Suprapubic skin (tissue), 3 donors: ENCODE measurements at regions not wholly inside any gene's neighbourhood (a gene's known extent, or its start where the extent isn't known, plus 50 kb on each side); places are given as distances from the start of the nearest gene placed in this dataset.
"Not testable (repeated sequence)": the region's sequence is repeated elsewhere in the genome, so short reads cannot be mapped to it uniquely, and the experiment has no call there.

Source experiments
- POLR2A ChIP-seq, 2 donors: fragments of 450-650 bp; IDR thresholded peaks; one replicate each; pipeline ENCODE4 v1.6.1; 2017; ENCODE audit warnings: antibody characterized with exemption in 2 of 2, mild to moderate bottlenecking in 2 of 2, moderate library complexity in 2 of 2
- TF ChIP-seq, protein P1 (sequence below), 2 donors: fragments of 200-600 bp in 1 of 2; fragments of 450-650 bp in 1 of 2; sonication (generic) in 1 of 2; IDR thresholded peaks; one replicate each; pipeline ENCODE4 v1.5.1; 2016 to 2019; ENCODE audit warnings: antibody characterized with exemption in 2 of 2, mild to moderate bottlenecking in 1 of 2, moderate library complexity in 1 of 2

DNA sequence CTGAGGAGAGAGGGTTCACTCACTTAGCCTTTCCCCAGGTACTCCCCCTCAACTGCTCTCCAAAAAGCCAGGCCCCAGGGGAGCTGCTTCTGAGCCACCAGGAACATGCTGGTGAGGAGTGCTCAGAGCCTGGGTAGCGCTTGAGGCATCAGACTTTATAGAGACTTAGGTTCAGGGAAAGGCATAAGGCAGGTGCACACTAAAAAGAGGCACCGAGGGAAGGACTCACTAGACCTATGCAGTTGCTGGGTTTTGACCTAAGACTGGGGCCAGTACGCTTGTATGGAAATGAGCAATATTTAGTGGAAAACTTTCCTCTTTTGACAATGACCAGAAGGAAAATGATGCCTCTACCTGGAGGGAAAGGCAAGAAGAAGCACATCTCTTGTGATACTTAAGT is 589.1 kb downstream of the RPIA start:
- TF ChIP-seq, protein P1, sequence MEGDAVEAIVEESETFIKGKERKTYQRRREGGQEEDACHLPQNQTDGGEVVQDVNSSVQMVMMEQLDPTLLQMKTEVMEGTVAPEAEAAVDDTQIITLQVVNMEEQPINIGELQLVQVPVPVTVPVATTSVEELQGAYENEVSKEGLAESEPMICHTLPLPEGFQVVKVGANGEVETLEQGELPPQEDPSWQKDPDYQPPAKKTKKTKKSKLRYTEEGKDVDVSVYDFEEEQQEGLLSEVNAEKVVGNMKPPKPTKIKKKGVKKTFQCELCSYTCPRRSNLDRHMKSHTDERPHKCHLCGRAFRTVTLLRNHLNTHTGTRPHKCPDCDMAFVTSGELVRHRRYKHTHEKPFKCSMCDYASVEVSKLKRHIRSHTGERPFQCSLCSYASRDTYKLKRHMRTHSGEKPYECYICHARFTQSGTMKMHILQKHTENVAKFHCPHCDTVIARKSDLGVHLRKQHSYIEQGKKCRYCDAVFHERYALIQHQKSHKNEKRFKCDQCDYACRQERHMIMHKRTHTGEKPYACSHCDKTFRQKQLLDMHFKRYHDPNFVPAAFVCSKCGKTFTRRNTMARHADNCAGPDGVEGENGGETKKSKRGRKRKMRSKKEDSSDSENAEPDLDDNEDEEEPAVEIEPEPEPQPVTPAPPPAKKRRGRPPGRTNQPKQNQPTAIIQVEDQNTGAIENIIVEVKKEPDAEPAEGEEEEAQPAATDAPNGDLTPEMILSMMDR (IDR thresholded peaks at IDR 0.05): not testable (repeated sequence)
- TF ChIP-seq POLR2A (IDR thresholded peaks at IDR 0.05): not testable (repeated sequence)
